CD4-positive, CD25-positive, alpha-beta regulatory T cell (primary cell): ENCODE measurements at regions not wholly inside any gene's neighbourhood (a gene's known extent, or its start where the extent isn't known, plus 50 kb on each side); places are given as distances from the start of the nearest gene placed in this dataset.
"Not testable (repeated sequence)": the region's sequence is repeated elsewhere in the genome, so short reads cannot be mapped to it uniquely, and the experiment has no call there.

ENCODE experiments used
- ATAC-seq, 2 donors: fragments of 150-1000 bp; cut with Tn5 transposase; one replicate each; pipeline ENCODE4 v1.10.0; 2021; ENCODE audit warnings: low read depth in 2 of 2, moderate number of reproducible peaks in 2 of 2, moderate library complexity in 1 of 2
- DNase-seq, 3 donors: peaks; one replicate each; pipeline versions ENCODE4 v3.0.0 to v3.0.0-alpha.2; 2012 to 2022; ENCODE audit warnings: mixed read lengths in 1 of 3
- H3K27ac ChIP-seq: one replicate; pipeline ENCODE4 v1.7.0; 2013; ENCODE audit warnings: mild to moderate bottlenecking, low read length; ENCODE audit not compliant: insufficient read depth, poor library complexity, severe bottlenecking
- H3K27me3 ChIP-seq: one replicate; pipeline ENCODE4 v1.7.0; 2013; ENCODE audit warnings: low read length; ENCODE audit not compliant: control insufficient read depth, insufficient read depth
- H3K36me3 ChIP-seq: one replicate; pipeline ENCODE4 v1.7.0; 2013; ENCODE audit warnings: mild to moderate bottlenecking, low read length, moderate library complexity; ENCODE audit not compliant: control insufficient read depth, insufficient read depth
- H3K4me1 ChIP-seq: 2 replicates; pipeline ENCODE4 v1.7.0; 2013; ENCODE audit warnings: mild to moderate bottlenecking, low read length; ENCODE audit not compliant: insufficient read depth, control insufficient read depth, poor library complexity, severe bottlenecking
- H3K4me3 ChIP-seq: one replicate; pipeline ENCODE4 v1.7.0; 2013; ENCODE audit warnings: low read depth, mild to moderate bottlenecking, low read length, moderate library complexity
- H3K9me3 ChIP-seq, 2 experiments: 1 replicate in 1 of 2; 2 replicates in 1 of 2; pipeline ENCODE4 v1.7.0; 2013; ENCODE audit warnings: low read length in 2 of 2, mild to moderate bottlenecking in 1 of 2, moderate library complexity in 1 of 2; ENCODE audit not compliant: control insufficient read depth in 2 of 2
- H3K27ac Mint-ChIP-seq, 3 donors: one replicate each; pipeline ENCODE4 v1.8.0; 2020 to 2022; ENCODE audit warnings: mild to moderate bottlenecking in 3 of 3, mixed read lengths in 3 of 3, moderate library complexity in 2 of 3
- H3K27me3 Mint-ChIP-seq: one replicate; pipeline ENCODE4 v1.8.0; 2022; ENCODE audit warnings: mild to moderate bottlenecking, mixed read lengths
- H3K36me3 Mint-ChIP-seq: one replicate; pipeline ENCODE4 v1.8.0; 2020; ENCODE audit warnings: mixed read lengths
- H3K4me1 Mint-ChIP-seq, 4 donors: one replicate each; pipeline ENCODE4 v1.8.0; 2020 to 2022; ENCODE audit warnings: mixed read lengths in 4 of 4, mild to moderate bottlenecking in 1 of 4
- H3K4me3 Mint-ChIP-seq, 4 donors: one replicate each; pipeline ENCODE4 v1.8.0; 2020 to 2022; ENCODE audit warnings: mild to moderate bottlenecking in 4 of 4, mixed read lengths in 4 of 4, moderate library complexity in 3 of 4
- H3K9me3 Mint-ChIP-seq, 7 donors: one replicate each; pipeline ENCODE4 v1.8.0; 2020 to 2022; ENCODE audit warnings: mixed read lengths in 7 of 7, mild to moderate bottlenecking in 3 of 7, moderate library complexity in 2 of 7

DNA sequence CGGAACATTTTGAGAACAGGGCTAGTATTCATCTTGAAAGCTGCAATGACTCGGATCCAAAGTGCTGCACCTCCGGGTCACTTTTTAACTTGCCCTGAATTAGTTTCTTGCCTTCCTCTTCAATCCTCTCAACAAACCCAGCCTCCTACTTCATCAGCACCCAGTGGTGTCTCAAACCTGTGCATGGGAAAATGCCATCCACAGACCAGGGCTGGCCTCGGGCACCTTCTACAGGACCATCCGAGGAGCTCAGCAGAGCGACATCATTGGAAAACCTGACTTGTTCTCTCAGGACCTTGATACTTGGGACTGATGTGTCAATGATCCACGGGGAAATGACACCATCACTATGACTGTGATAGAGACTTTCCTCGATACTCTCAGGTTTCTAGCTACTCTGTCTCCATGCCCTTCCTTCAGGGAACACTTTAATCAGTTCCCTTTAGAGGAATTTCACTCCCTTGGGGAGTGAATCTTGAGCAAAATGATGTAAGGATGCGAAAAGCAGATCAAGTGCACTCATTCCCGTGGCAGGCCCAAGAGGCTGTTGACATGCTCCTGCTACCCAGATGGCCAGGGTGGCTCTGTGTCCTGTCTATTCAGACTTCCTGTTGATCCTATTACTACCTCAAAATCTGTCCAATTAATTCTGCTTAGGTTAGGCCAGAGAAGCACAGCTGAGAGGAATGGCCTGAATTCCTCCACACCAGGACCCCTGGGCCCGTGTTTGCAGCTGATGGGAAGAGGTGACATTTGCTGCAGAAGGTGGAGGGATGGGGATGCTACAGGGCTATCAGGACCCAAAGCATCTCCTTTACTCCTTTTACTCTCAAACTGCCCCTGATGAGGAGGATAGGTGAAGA is 96.5 kb upstream of the SLC25A48 start:
- H3K4me1 Mint-ChIP-seq, result no peaks in the 10 kb centered on the region
- no peak overlapping the region for H3K27ac Mint-ChIP-seq
- Histone ChIP-seq H3K4me1 (no peaks in the 10 kb centered on the region), H3K27ac (no peak overlapping the region), H3K27me3 (no peaks in the 10 kb centered on the region), H3K36me3 (no peaks in the 10 kb centered on the region), H3K9me3 (no peaks in the 10 kb centered on the region), H3K4me3 (no peak overlapping the region)
- DNase-seq, result no peak
- no peaks in the 10 kb centered on the region for H3K27me3 Mint-ChIP-seq
- H3K9me3 Mint-ChIP-seq, result peaks cover 0 to 1% (median 0%) of the 10 kb centered on the region in 7 donors
- no peak for ATAC-seq
- H3K36me3 Mint-ChIP-seq, result no peaks in the 10 kb centered on the region
- H3K4me3 Mint-ChIP-seq, result no peak overlapping the region

DNA sequence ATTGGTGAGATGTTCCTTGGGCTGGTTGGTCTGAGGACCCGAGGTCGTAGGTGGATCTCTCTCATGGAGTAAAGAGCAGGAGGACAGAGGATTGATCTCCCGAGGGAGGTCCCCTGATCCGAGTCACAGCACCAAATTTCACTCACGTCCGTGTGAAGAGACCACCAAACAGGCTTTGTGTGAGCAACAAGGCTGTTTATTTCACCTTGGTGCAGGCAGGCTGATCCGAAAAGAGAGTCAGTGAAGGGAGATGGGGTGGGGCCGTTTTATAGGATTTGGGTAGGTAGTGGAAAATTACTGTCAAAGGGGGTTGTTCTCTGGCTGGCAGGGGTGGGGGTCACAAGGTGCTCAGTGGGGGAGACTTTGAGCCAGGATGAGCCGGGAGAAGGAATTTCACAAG is 97.5 kb upstream of the SLC25A48 start:
- not testable (repeated sequence) for H3K27ac Mint-ChIP-seq, H3K27me3 Mint-ChIP-seq, H3K4me1 ChIP-seq, H3K4me3 Mint-ChIP-seq, DNase-seq, H3K27me3 ChIP-seq, H3K4me1 Mint-ChIP-seq, H3K27ac ChIP-seq, ATAC-seq, H3K9me3 Mint-ChIP-seq, H3K4me3 ChIP-seq, H3K9me3 ChIP-seq, H3K36me3 Mint-ChIP-seq, H3K36me3 ChIP-seq

DNA sequence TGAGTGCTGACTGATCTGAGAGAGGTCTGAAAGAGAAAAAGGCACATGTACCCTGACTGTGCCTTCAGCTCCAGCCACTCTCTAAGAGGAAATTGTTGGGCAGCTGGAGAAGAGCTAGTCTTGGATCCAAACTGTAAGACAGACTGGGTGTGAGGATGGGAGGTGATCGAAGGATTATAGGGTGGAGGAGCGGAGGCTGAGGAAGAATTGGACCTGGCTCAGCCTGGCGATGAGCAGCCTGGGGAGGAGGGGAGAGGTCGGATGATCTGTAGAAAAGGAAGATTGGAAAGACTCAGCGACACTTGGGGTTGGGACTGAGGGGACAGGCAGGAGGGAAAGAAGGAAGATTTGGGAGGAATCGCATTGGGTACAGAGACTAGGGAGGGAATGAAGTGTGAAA is 98.6 kb upstream of the SLC25A48 start:
- no peak for ATAC-seq
- H3K4me1 ChIP-seq, result no peaks in the 10 kb centered on the region
- H3K36me3 ChIP-seq, result no peaks in the 10 kb centered on the region
- no peak for DNase-seq
- no peaks in the 10 kb centered on the region for H3K27me3 Mint-ChIP-seq
- no peaks in the 10 kb centered on the region for H3K9me3 ChIP-seq
- peaks cover 0 to 1% (median 0%) of the 10 kb centered on the region in 7 donors for H3K9me3 Mint-ChIP-seq
- no peaks in the 10 kb centered on the region for H3K4me1 Mint-ChIP-seq
- H3K27ac ChIP-seq, result no peak overlapping the region
- H3K4me3 Mint-ChIP-seq, result no peak overlapping the region
- no peak overlapping the region for H3K4me3 ChIP-seq
- no peaks in the 10 kb centered on the region for H3K27me3 ChIP-seq
- no peaks in the 10 kb centered on the region for H3K36me3 Mint-ChIP-seq
- no peak overlapping the region for H3K27ac Mint-ChIP-seq

GRCh38 chr5:135734956-135735355 is 99.5 kb upstream of the SLC25A48 start:
- DNase-seq, H3K4me1 Mint-ChIP-seq, H3K36me3 Mint-ChIP-seq, H3K27ac ChIP-seq, H3K27me3 ChIP-seq, H3K4me1 ChIP-seq, H3K4me3 Mint-ChIP-seq, H3K36me3 ChIP-seq, ATAC-seq, H3K4me3 ChIP-seq, H3K9me3 Mint-ChIP-seq, H3K27me3 Mint-ChIP-seq, H3K27ac Mint-ChIP-seq, H3K9me3 ChIP-seq: not testable (repeated sequence)

GRCh38 chr5:135731034-135731433 is 103.4 kb upstream of the SLC25A48 start:
- H3K27me3 Mint-ChIP-seq, H3K4me1 Mint-ChIP-seq, H3K36me3 Mint-ChIP-seq, H3K9me3 ChIP-seq, H3K27me3 ChIP-seq, H3K27ac ChIP-seq, H3K9me3 Mint-ChIP-seq, H3K4me1 ChIP-seq, H3K27ac Mint-ChIP-seq, H3K36me3 ChIP-seq, DNase-seq, H3K4me3 Mint-ChIP-seq, ATAC-seq, H3K4me3 ChIP-seq: not testable (repeated sequence)

- H3K36me3 Mint-ChIP-seq, H3K9me3 ChIP-seq, H3K4me3 ChIP-seq, H3K9me3 Mint-ChIP-seq, H3K4me1 Mint-ChIP-seq, H3K4me1 ChIP-seq, H3K36me3 ChIP-seq, H3K27ac ChIP-seq, H3K27ac Mint-ChIP-seq, H3K27me3 ChIP-seq, H3K27me3 Mint-ChIP-seq, DNase-seq, ATAC-seq, H3K4me3 Mint-ChIP-seq: not testable (repeated sequence)
Measured at GRCh38 chr5:135730161-135730560, 104.3 kb upstream of the SLC25A48 start.

- Mint-ChIP-seq H3K27ac (no peak overlapping the region), H3K9me3 (peaks cover 0 to 1% (median 0%) of the 10 kb centered on the region in 7 donors), H3K27me3 (no peaks in the 10 kb centered on the region), H3K4me3 (no peak overlapping the region), H3K36me3 (no peaks in the 10 kb centered on the region), H3K4me1 (no peaks in the 10 kb centered on the region)
- Histone ChIP-seq H3K27me3 (no peaks in the 10 kb centered on the region), H3K4me1 (no peaks in the 10 kb centered on the region), H3K4me3 (no peak overlapping the region), H3K36me3 (no peaks in the 10 kb centered on the region), H3K9me3 (no peaks in the 10 kb centered on the region), H3K27ac (no peak overlapping the region)
- DNase-seq (no peak), ATAC-seq (no peak)
Measured at GRCh38 chr5:135729321-135729786, 105.1 kb upstream of the SLC25A48 start.

- Mint-ChIP-seq H3K9me3 (peaks cover 0 to 1% (median 0%) of the 10 kb centered on the region in 7 donors), H3K27ac (no peak overlapping the region), H3K27me3 (no peaks in the 10 kb centered on the region), H3K4me1 (no peaks in the 10 kb centered on the region), H3K4me3 (no peak overlapping the region), H3K36me3 (no peaks in the 10 kb centered on the region)
- H3K36me3 ChIP-seq, result no peaks in the 10 kb centered on the region
- no peaks in the 10 kb centered on the region for H3K27me3 ChIP-seq
- no peak overlapping the region for H3K4me3 ChIP-seq
- no peak for ATAC-seq
- no peak for DNase-seq
- no peaks in the 10 kb centered on the region for H3K9me3 ChIP-seq
- H3K4me1 ChIP-seq, result no peaks in the 10 kb centered on the region
- H3K27ac ChIP-seq, result no peak overlapping the region
Measured at GRCh38 chr5:135724617-135725016, 109.8 kb upstream of the SLC25A48 start.
